T-helper 2 cell (primary cell): ENCODE measurements at regions not wholly inside any gene's neighbourhood (a gene's known extent, or its start where the extent isn't known, plus 50 kb on each side); places are given as distances from the start of the nearest gene placed in this dataset.

Experiments
- DNase-seq, 5 experiments: peaks; one replicate each; pipeline versions ENCODE4 v3.0.0 to v3.0.0-alpha.2; 2012 to 2022

- DNase-seq = no peak
Observed at GRCh38 chr4:149931431-149931830, 115.8 kb upstream of the IQCM start.

GRCh38 chr4:149932188-149932587 is 116.5 kb upstream of the IQCM start:
- DNase-seq = no peak

GRCh38 chr4:149933120-149933519 is 117.5 kb upstream of the IQCM start:
- no peak for DNase-seq

GRCh38 chr4:149933883-149934282 is 118.2 kb upstream of the IQCM start:
- no peak for DNase-seq

GRCh38 chr4:149949381-149949780 is 128.9 kb upstream of the DCLK2 start:
- no peak for DNase-seq

GRCh38 chr4:149951152-149951900 is 126.9 kb upstream of the DCLK2 start:
- no peak for DNase-seq

GRCh38 chr4:149952101-149952500 is 126.1 kb upstream of the DCLK2 start:
- no peak for DNase-seq

- DNase-seq = no peak
Observed at GRCh38 chr4:149952716-149953115, 125.5 kb upstream of the DCLK2 start.

- DNase-seq = no peak
Observed at GRCh38 chr4:149955780-149956390, 122.4 kb upstream of the DCLK2 start.

- no peak for DNase-seq
Observed at GRCh38 chr4:149956678-149957077, 121.6 kb upstream of the DCLK2 start.

GRCh38 chr4:149961876-149962597 is 116.2 kb upstream of the DCLK2 start:
- DNase-seq = no peak

GRCh38 chr4:149964001-149964796 is 114.0 kb upstream of the DCLK2 start:
- no peak for DNase-seq

GRCh38 chr4:149965206-149965605 is 113.0 kb upstream of the DCLK2 start:
- DNase-seq = no peak

GRCh38 chr4:149972407-149972806 is 105.8 kb upstream of the DCLK2 start:
- DNase-seq = no peak

- no peak for DNase-seq
Observed at GRCh38 chr4:149973181-149973580, 105.1 kb upstream of the DCLK2 start.

GRCh38 chr4:149975172-149975571 is 103.1 kb upstream of the DCLK2 start:
- no peak for DNase-seq

GRCh38 chr4:149980121-149980682 is 98.0 kb upstream of the DCLK2 start:
- no peak for DNase-seq

GRCh38 chr4:149980941-149981340 is 97.3 kb upstream of the DCLK2 start:
- DNase-seq = peak in 2 of 5 experiments; percentile 7 to 58

- DNase-seq = no peak
Observed at GRCh38 chr4:149983401-149983800, 94.8 kb upstream of the DCLK2 start.

GRCh38 chr4:149983931-149984330 is 94.3 kb upstream of the DCLK2 start:
- DNase-seq = no peak

- peak in 1 of 5 experiments; percentile 59 for DNase-seq
Observed at GRCh38 chr4:149985981-149986380, 92.3 kb upstream of the DCLK2 start.

- no peak for DNase-seq
Observed at GRCh38 chr4:149986917-149987316, 91.3 kb upstream of the DCLK2 start.
